Thoracic aorta (tissue), 2 donors: ENCODE measurements at regions not wholly inside any gene's neighbourhood (a gene's known extent, or its start where the extent isn't known, plus 50 kb on each side); places are given as distances from the start of the nearest gene placed in this dataset.

Source experiments
- ATAC-seq: fragments of 150-250 bp; one replicate; pipeline ENCODE4 v1.8.0; 2017; ENCODE audit warnings: low read depth; ENCODE audit not compliant: insufficient number of reproducible peaks, low FRiP score
- DNase-seq: peaks from one replicate; pipeline ENCODE4 v3.0.0-alpha.2; 2020; ENCODE audit warnings: low spot score
- H3K27ac ChIP-seq, 2 donors: fragments of 200-600 bp; sonication (generic); 1 replicate in 1 of 2; 2 replicates in 1 of 2; pipeline ENCODE4 v1.5.1; 2016; ENCODE audit warnings: mild to moderate bottlenecking in 2 of 2, moderate library complexity in 2 of 2
- H3K27me3 ChIP-seq: fragments of 200-600 bp; sonication (generic); replicated peaks from 2 replicates; pipeline ENCODE4 v1.6.0; 2016; ENCODE audit warnings: mild to moderate bottlenecking; ENCODE audit not compliant: insufficient read depth
- H3K36me3 ChIP-seq: fragments of 200-600 bp; sonication (generic); one replicate; pipeline ENCODE4 v1.5.1; 2016
- H3K4me1 ChIP-seq, 2 donors: fragments of 200-600 bp; sonication (generic); 1 replicate in 1 of 2; 2 replicates in 1 of 2; pipeline versions ENCODE4 v1.5.1 to v1.6.0; 2016; ENCODE audit warnings: low read depth in 2 of 2, mild to moderate bottlenecking in 1 of 2; ENCODE audit not compliant: control insufficient read depth in 1 of 2
- H3K4me3 ChIP-seq: fragments of 200-600 bp; sonication (generic); 2 replicates; pipeline ENCODE4 v1.5.1; 2016; ENCODE audit warnings: mild to moderate bottlenecking
- H3K9me3 ChIP-seq: fragments of 200-600 bp; sonication (generic); 2 replicates; pipeline ENCODE4 v1.5.1; 2016
- CTCF ChIP-seq: fragments of 200-600 bp; sonication (generic); IDR thresholded peaks from one replicate; pipeline ENCODE4 v1.5.1; 2019; ENCODE audit warnings: antibody characterized with exemption

GRCh38 chr20:51166489-51166888, 143.6 kb upstream of the KCNG1 start:
- no peak for TF ChIP-seq CTCF
- DNase-seq (no peak), ATAC-seq (no peak)
- Histone ChIP-seq H3K27ac (no peak overlapping the region), H3K4me1 (no peaks in the 10 kb centered on the region), H3K27me3 (no peaks in the 10 kb centered on the region), H3K36me3 (no peaks in the 10 kb centered on the region), H3K9me3 (no peaks in the 10 kb centered on the region), H3K4me3 (no peak overlapping the region)

- no peak for TF ChIP-seq CTCF
- DNase-seq, result no peak
- Histone ChIP-seq H3K27ac (no peak overlapping the region), H3K36me3 (no peaks in the 10 kb centered on the region), H3K4me1 (no peaks in the 10 kb centered on the region), H3K27me3 (no peaks in the 10 kb centered on the region), H3K9me3 (no peaks in the 10 kb centered on the region), H3K4me3 (no peak overlapping the region)
- no peak for ATAC-seq
Measured at GRCh38 chr20:51165131-51165530, 142.2 kb upstream of the KCNG1 start.

GRCh38 chr20:51164731-51165130, 141.8 kb upstream of the KCNG1 start:
- Histone ChIP-seq H3K27ac (no peak overlapping the region), H3K27me3 (no peaks in the 10 kb centered on the region), H3K4me1 (no peaks in the 10 kb centered on the region), H3K9me3 (no peaks in the 10 kb centered on the region), H3K36me3 (no peaks in the 10 kb centered on the region), H3K4me3 (no peak overlapping the region)
- DNase-seq, result no peak
- ATAC-seq, result no peak
- TF ChIP-seq CTCF, result no peak

GRCh38 chr20:51163996-51164600, 141.2 kb upstream of the KCNG1 start:
- no peak for ATAC-seq
- TF ChIP-seq CTCF, result no peak
- Histone ChIP-seq H3K9me3 (no peaks in the 10 kb centered on the region), H3K27ac (no peak overlapping the region), H3K4me1 (no peaks in the 10 kb centered on the region), H3K36me3 (no peaks in the 10 kb centered on the region), H3K27me3 (no peaks in the 10 kb centered on the region), H3K4me3 (no peak overlapping the region)
- no peak for DNase-seq

GRCh38 chr20:51162015-51162414, 139.1 kb upstream of the KCNG1 start:
- H3K27me3 ChIP-seq, result no peaks in the 10 kb centered on the region
- no peaks in the 10 kb centered on the region for H3K9me3 ChIP-seq
- no peaks in the 10 kb centered on the region for H3K36me3 ChIP-seq
- TF ChIP-seq CTCF, result no peak
- no peak overlapping the region for H3K4me3 ChIP-seq
- no peak overlapping the region for H3K27ac ChIP-seq
- ATAC-seq (no peak), DNase-seq (no peak)
- no peaks in the 10 kb centered on the region for H3K4me1 ChIP-seq
